NCI-H2227 treated with DMSO at 0.1 percent for 48 hours (cell line): ENCODE measurements at regions not wholly inside any gene's neighbourhood (a gene's known extent, or its start where the extent isn't known, plus 50 kb on each side); places are given as distances from the start of the nearest gene placed in this dataset.

Experiments used
- DNase-seq: peaks from one replicate; lab custom pipeline; 2025; lab: John Stamatoyannopoulos, UW

- DNase-seq: no peak
These were observed 87.9 kb upstream of the MAMDC2 start for GRCh38 chr9:69955536-69956355.

DNA sequence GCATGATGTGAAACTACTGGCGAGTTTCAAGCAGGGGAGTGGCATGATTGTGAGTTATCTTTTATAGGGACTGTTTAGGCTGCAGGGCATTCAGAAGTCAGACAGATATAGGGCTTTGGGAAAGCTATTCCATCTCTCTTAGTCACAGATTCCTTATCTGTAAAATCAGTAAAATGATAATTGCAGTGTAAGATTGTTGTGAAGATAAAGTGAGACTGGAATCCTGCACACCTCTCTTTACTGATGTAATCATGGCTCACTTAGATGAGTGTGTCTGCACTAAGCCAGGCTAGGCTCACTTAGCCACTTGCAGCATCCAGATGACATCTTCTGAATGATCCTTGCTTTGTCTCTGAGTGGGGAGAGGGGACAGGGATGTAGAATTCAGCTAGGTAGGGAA is 81.8 kb upstream of the MAMDC2 start:
- no peak for DNase-seq

- no peak for DNase-seq
These were observed 79.8 kb upstream of the MAMDC2 start for GRCh38 chr9:69963803-69964202.

GRCh38 chr9:69964446-69964845 is 79.2 kb upstream of the MAMDC2 start:
- no peak for DNase-seq

DNA sequence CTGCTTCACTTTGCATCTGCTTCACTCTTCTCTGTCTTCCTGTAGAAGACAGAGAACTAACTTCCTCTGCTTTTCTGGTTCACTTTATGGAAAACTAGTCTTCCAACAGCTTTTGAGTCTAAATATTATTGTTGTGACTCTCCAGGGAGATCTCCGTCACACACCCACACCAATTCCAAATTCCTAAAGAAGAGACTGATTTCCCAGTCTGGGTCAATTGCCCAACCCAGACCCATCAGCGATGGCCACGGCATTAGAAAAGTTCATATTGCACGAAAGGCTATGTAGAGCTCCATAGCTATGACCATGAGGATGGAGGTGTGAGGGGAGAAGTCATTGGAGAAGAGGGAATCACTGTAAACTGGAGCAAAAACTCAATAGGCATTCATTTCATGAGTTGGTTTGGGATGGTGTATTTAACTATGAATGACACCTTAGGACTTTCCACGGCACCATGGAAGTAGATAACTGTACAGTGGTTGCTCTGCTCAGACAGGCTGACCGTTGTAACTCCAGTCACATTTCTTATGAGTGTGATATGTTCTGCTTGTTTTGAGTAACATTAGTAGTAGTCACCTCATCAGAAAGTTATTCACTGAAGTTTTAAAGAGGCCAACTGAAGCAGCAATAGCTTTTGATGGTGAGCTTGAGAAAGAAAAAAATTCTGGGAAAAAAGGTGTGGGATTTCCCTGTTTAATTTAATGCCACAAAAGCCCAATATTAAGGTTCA is 78.1 kb upstream of the MAMDC2 start:
- no peak for DNase-seq

DNA sequence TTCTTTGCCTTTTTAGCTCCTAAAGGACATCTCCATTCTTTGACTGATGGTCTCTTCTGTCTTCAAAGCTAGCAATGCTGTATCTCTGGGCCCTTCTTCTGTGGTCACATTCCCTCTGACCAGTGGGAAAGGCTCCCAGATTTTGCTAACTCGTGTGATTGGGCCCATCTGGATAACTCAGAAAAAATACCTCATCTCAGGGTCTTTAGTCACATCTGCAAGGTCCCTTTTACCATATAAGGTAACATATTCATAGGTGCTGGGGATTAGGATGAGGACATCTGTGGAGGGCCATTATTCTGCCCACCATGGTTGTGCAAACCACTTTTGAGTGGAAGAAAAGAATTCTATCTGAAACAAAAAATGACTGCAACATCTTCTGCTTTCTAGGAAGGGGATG is 76.3 kb upstream of the MAMDC2 start:
- DNase-seq: no peak

DNA sequence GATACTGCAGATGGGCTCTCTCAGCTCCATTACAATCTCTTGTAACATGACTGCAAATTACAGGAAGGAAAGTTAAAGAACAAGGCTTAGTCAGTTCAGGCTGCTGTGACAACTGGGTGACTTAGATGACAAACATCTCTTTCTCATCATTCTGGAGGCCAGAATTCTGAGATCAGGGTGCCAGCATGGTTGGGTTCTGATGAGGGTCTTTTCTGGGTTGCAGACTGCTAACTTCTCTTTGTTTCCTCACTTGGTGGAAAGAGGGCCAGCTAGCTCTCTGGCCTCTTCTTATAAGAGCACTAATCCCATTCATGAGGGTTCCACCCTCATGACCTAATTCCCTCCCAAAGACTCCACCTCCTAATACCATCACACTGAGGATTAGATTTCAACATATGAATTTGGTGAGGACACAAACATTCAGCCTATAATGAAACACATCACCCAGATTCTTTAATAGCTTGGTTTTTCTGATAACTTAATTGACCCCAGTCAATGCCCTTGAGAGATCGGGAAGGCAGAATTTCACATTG is 73.6 kb upstream of the MAMDC2 start:
- no peak for DNase-seq

- DNase-seq: peak; percentile 34
These were observed 71.8 kb upstream of the MAMDC2 start for GRCh38 chr9:69971643-69972449.

DNA sequence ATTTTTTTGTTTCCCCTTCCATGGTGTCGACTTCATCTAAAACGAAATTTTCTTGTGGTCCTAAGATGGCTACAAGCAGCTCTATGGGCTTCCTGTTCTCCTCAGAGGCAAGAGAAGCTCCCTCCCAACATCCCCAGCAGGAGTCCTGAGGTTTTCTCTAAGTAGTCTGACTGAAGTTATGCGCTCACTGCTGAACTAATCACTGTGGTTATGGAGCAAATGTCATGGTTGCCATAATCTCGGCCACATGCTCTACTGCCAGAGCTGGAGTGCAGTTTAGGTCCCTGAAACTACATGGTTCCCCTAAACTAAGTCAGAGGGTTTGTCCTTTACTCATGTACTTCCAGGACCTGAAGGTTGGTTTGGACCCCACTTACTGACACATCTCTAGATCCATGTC is 68.0 kb upstream of the MAMDC2 start:
- DNase-seq: no peak

GRCh38 chr9:69976152-69976551 is 67.5 kb upstream of the MAMDC2 start:
- no peak for DNase-seq

DNA sequence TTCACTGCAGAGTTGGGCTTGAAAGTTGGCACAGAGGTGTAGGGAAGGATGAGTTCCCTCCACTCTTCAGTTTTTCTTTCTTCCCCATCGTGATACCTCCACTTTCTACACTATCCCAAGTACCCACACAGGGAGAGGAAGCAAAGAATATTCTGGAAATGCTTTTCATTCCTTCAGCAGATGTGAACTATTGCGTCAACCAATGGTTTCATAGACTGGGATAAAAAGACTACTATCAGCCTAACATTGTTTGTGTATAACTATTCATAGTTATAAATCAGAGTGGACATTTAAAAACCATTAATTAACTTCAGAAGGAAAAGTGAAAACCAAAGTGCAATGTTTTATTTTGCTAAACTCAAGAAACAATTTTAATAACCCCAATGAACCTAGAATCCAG is 63.6 kb upstream of the MAMDC2 start:
- no peak for DNase-seq

GRCh38 chr9:69980591-69980990 is 63.1 kb upstream of the MAMDC2 start:
- DNase-seq: no peak

- DNase-seq: peak; percentile 82
These were observed 61.8 kb upstream of the MAMDC2 start for GRCh38 chr9:69981686-69982445.

- DNase-seq: no peak
These were observed 58.8 kb upstream of the MAMDC2 start for GRCh38 chr9:69984831-69985230.

- DNase-seq: no peak
These were observed 57.7 kb upstream of the MAMDC2 start for GRCh38 chr9:69985971-69986370.

DNA sequence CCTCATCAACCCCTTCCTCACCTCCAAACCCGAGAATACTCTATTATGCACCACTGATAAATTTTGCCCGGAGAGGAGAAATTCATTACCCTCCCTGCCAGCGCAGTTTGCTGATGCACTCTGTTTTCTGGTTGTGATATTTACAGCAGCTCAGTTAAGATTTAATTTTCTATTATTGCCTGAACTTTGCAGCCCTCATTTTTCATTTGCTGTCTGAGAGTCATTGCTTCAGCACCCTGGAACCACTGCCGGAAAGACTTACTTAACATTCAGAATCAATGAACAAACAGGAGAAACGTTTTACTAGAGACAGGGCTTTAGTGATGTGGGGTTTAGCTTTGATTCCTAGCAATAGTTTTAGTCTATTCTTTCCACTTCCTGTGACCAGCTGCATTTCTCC is 56.7 kb upstream of the MAMDC2 start:
- no peak for DNase-seq

DNA sequence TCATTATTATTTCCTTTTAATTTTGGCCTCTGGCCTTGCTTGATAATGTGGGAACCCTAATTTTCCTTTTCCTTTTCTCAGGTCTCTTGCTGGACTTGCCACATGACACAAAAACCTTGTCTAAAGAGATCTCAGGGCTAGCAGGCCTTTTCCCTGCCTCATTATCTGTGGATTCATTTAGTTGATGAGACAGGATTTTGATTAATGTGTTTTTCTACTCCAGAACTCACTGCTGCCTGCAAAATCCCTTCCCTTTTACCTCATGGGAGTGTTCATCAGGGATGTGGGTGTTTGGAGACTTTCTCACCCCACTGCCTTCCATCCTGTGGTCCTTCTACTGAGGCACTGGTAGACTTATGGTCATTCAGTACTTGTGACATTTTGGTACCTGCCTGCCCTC is 56.2 kb upstream of the MAMDC2 start:
- no peak for DNase-seq

DNA sequence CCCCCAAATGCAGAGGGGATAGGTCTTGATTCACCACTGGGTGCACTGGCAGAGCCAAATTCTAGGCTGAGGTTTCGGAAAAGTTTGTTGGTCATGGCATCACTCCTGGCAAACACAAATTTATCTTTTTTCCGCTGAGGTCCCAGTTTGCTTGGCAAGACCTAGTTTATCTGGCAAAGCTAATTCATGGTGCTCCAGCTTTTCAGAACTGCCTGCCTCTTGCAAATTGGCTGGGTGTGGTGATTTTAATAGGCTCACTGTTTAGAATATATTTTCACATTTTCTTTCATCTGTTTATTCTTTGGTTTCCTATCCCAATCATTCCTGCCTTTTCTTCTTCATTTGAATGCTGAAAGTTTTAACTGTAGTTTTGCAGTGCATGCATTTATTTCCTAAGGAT is 50.5 kb upstream of the MAMDC2 start:
- no peak for DNase-seq
